Transverse colon (tissue), 4 donors: ENCODE measurements at regions not wholly inside any gene's neighbourhood (a gene's known extent, or its start where the extent isn't known, plus 50 kb on each side); places are given as distances from the start of the nearest gene placed in this dataset.

Experiments used
- DNase-seq: peaks from one replicate; pipeline ENCODE4 v3.0.0-alpha.2; 2019
- H3K27ac ChIP-seq, 4 donors: fragments of 200-600 bp; sonication (generic); 2 replicates each; pipeline ENCODE4 v1.5.1; 2016 to 2018; ENCODE audit warnings: inconsistent platforms in 4 of 4
- H3K27me3 ChIP-seq: fragments of 200-600 bp; sonication (generic); 2 replicates; pipeline ENCODE4 v1.5.1; 2017; ENCODE audit warnings: inconsistent platforms
- H3K36me3 ChIP-seq, 4 donors: fragments of 200-600 bp; sonication (generic); 2 replicates each; pipeline ENCODE4 v1.5.1; 2017 to 2019; ENCODE audit warnings: inconsistent platforms in 4 of 4
- H3K4me1 ChIP-seq, 4 donors: fragments of 200-600 bp; sonication (generic); 2 replicates each; pipeline ENCODE4 v1.5.1; 2017 to 2020; ENCODE audit warnings: inconsistent platforms in 4 of 4
- H3K4me3 ChIP-seq, 4 donors: fragments of 200-600 bp; sonication (generic); 1 replicate in 1 of 4; 2 replicates in 3 of 4; pipeline versions ENCODE4 v1.5.1 to v1.6.1; 2017 to 2019; ENCODE audit warnings: inconsistent platforms in 4 of 4
- H3K9me3 ChIP-seq, 2 donors: fragments of 200-600 bp; sonication (generic); 2 replicates each; pipeline ENCODE4 v1.5.1; 2017 to 2019; ENCODE audit warnings: inconsistent platforms in 2 of 2
- EP300 ChIP-seq: sonication (generic); formaldehyde crosslinking; IDR thresholded peaks from one replicate; pipeline ENCODE4 v1.6.1; 2017; ENCODE audit warnings: antibody characterized with exemption, low read depth
- POLR2A ChIP-seq: fragments of 450-650 bp; IDR thresholded peaks from one replicate; pipeline ENCODE4 v1.6.1; 2016; ENCODE audit warnings: antibody characterized with exemption, mild to moderate bottlenecking, moderate library complexity
- POLR2AphosphoS5 ChIP-seq, 3 donors: sonication (generic); formaldehyde crosslinking; IDR thresholded peaks; one replicate each; pipeline ENCODE4 v1.6.1; 2016; ENCODE audit warnings: antibody characterized with exemption in 3 of 3
- WGBS, 2 donors: methylation state at CpG; one replicate each; pipeline ENCODE4 v1.1.5; 2018; ENCODE audit warnings: low coverage in 1 of 2; 5-methylcytosine and 5-hydroxymethylcytosine counted together
- in situ Hi-C, 4 donors: fragments of 200-750 bp; cut with MboI; loops; one replicate each; pipeline versions ENCODE4 v1.15.0 to v1.15.1; 2017; ENCODE audit warnings: low sequenced_read_pairs in 3 of 4, low pct_ligation_motif_present in 1 of 4, low pct_unique_long_range_greater_than_20kb in 1 of 4
- intact Hi-C: fragments of 100-400 bp; cut with DNase I; formaldehyde crosslinking; loops from one replicate; pipeline ENCODE4 v1.15.1; 2023; ENCODE audit warnings: low total_unique reads
- TF ChIP-seq, protein P1 (sequence below), 5 experiments: fragments of 200-600 bp in 3 of 5; fragments of 450-650 bp in 2 of 5; sonication (generic) in 3 of 5; IDR thresholded peaks; 1 replicate in 2 of 5; 2 replicates in 3 of 5; pipeline ENCODE4 v1.5.1; 2016 to 2017; ENCODE audit warnings: antibody characterized with exemption in 5 of 5, inconsistent platforms in 3 of 5, mild to moderate bottlenecking in 2 of 5, moderate library complexity in 1 of 5

DNA sequence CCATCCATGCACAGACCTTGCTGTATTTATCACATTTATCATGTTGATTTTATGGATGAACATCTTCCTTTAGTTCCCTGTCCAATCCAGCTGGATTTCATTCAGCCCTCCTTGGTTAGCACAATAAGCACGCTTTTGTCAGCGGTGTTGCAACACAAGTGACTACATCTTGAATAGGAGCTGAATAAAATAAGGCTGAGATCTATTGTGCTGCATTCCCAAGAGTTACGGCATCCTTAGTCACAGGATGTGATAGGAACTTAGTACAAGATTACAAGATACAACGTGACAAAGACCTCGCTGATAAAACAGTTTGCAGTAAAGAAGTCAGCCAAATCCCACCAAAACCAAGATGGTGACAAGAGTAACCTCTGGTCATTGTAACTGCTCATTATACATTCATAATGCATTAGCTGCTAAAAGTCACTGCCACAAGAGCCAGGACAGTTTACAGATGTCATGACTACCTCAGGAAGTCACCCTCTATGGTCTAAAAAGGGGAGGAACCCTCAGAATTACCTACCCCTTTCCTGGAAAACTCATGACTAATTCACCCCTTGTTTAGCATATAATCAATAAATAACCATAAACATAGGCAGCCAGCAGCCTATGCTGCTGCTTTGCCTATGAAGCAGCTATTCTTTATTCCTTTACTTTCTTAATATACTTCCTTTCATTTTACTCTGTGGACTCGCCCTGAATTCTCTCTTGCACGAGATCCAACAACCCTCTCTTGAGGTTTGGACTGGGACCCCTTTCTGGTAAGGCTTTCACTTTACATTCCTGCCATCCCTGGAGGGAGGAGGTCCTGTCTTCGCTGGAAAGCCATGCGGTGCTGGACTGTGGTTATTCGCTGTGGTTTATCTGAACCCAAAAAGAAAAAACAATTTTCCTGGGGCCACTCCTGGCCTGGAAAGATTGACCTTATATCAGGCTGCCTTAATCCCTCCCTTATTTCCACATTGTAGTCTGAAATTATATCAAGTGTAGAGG, 522.6 kb upstream of the AMELY start:
- H3K27ac ChIP-seq = no peak overlapping the region
- intact Hi-C loops = no loop called here
- WGBS, 2 donors = 73% methylated on average over 3 of the region's 10 CpGs; no CpG with 5 or more reads in 1 of the 2 donors
- TF ChIP-seq POLR2A = no peak
- TF ChIP-seq, protein P1, sequence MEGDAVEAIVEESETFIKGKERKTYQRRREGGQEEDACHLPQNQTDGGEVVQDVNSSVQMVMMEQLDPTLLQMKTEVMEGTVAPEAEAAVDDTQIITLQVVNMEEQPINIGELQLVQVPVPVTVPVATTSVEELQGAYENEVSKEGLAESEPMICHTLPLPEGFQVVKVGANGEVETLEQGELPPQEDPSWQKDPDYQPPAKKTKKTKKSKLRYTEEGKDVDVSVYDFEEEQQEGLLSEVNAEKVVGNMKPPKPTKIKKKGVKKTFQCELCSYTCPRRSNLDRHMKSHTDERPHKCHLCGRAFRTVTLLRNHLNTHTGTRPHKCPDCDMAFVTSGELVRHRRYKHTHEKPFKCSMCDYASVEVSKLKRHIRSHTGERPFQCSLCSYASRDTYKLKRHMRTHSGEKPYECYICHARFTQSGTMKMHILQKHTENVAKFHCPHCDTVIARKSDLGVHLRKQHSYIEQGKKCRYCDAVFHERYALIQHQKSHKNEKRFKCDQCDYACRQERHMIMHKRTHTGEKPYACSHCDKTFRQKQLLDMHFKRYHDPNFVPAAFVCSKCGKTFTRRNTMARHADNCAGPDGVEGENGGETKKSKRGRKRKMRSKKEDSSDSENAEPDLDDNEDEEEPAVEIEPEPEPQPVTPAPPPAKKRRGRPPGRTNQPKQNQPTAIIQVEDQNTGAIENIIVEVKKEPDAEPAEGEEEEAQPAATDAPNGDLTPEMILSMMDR (IDR thresholded peaks at IDR 0.05) = no peak
- TF ChIP-seq EP300 = no peak
- H3K9me3 ChIP-seq = no peaks in the 10 kb centered on the region
- in situ Hi-C loops = no loop called here
- H3K36me3 ChIP-seq = no peaks in the 10 kb centered on the region
- H3K4me1 ChIP-seq = no peaks in the 10 kb centered on the region
- no peak for DNase-seq
- no peaks in the 10 kb centered on the region for H3K27me3 ChIP-seq
- no peak overlapping the region for H3K4me3 ChIP-seq

GRCh38 chrY:7419165-7419564, 507.6 kb upstream of the AMELY start:
- in situ Hi-C loops (no loop called here), intact Hi-C loops (no loop called here)
- H3K36me3 ChIP-seq = no peaks in the 10 kb centered on the region
- DNase-seq = no peak
- no peaks in the 10 kb centered on the region for H3K4me1 ChIP-seq
- no peak overlapping the region for H3K27ac ChIP-seq
- TF ChIP-seq, protein P1 (IDR thresholded peaks at IDR 0.05) = no peak
- no peak for TF ChIP-seq POLR2A
- no peak for TF ChIP-seq EP300
- TF ChIP-seq POLR2AphosphoS5 (IDR thresholded peaks at IDR 0.05) = no peak
- H3K4me3 ChIP-seq = no peak overlapping the region
- WGBS, 2 donors = 72% methylated on average over 3 of the region's 3 CpGs; no CpG with 5 or more reads in 1 of the 2 donors
- H3K27me3 ChIP-seq = no peaks in the 10 kb centered on the region
- no peaks in the 10 kb centered on the region for H3K9me3 ChIP-seq

- no peak overlapping the region for H3K27ac ChIP-seq
- TF ChIP-seq EP300 (no peak), POLR2A (no peak)
- TF ChIP-seq, protein P1 (IDR thresholded peaks at IDR 0.05) = no peak
- no peaks in the 10 kb centered on the region for H3K9me3 ChIP-seq
- no peaks in the 10 kb centered on the region for H3K36me3 ChIP-seq
- 88% methylated on average over 3 of the region's 16 CpGs; no CpG with 5 or more reads in 1 of the 2 donors for WGBS, 2 donors
- intact Hi-C loops (no loop called here), in situ Hi-C loops (no loop called here)
- H3K4me3 ChIP-seq = no peak overlapping the region
- no peak for DNase-seq
- H3K27me3 ChIP-seq = no peaks in the 10 kb centered on the region
- no peaks in the 10 kb centered on the region for H3K4me1 ChIP-seq
Measured at GRCh38 chrY:7417946-7418345, 506.4 kb upstream of the AMELY start.

DNA sequence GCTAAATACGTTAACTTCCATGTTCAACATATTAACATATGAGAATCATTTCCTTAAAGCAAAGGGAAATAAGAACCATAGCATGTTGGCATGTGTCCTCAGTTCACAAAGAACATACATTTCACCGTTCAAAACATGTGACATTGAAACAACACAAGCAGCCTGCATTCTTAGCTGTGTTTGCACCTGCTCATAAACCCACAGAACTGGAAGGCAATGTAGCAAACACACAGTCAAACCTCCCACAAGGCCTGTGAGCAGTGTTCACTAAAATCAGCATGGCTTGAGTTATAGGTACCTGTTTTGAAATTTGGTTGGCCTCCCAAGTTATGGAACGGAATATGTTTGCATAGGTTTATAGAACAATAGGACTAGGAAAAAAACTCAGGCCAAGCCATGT, 504.9 kb upstream of the AMELY start:
- intact Hi-C loops = no loop called here
- in situ Hi-C loops = no loop called here
- 100% methylated on average over 1 of the region's 3 CpGs; no CpG with 5 or more reads in 1 of the 2 donors for WGBS, 2 donors
- H3K4me1 ChIP-seq = no peaks in the 10 kb centered on the region
- no peaks in the 10 kb centered on the region for H3K36me3 ChIP-seq
- no peak overlapping the region for H3K27ac ChIP-seq
- TF ChIP-seq, protein P1 (IDR thresholded peaks at IDR 0.05) = no peak
- DNase-seq = no peak
- H3K4me3 ChIP-seq = no peak overlapping the region
- no peaks in the 10 kb centered on the region for H3K9me3 ChIP-seq
- no peaks in the 10 kb centered on the region for H3K27me3 ChIP-seq
